ENCODE measurements at regions not wholly inside any gene's neighbourhood (a gene's known extent, or its start where the extent isn't known, plus 50 kb on each side); places are given as distances from the start of the nearest gene placed in this dataset.

GRCh38 chr18:45493830-45494229, 121.4 kb upstream of the SLC14A2 start:
- no peaks in the 10 kb centered on the region for H3F3A ChIP-seq (replicated peaks; ENCODE audit: insufficient read depth)
- no peak for DNase-seq
- H4K20me1 ChIP-seq (ENCODE audit: insufficient read depth): no peaks in the 10 kb centered on the region
- 58% methylated on average over 2 of the region's 2 CpGs for WGBS (ENCODE audit: low lambda C conversion rate)
- no peak for TF ChIP-seq EP300 (IDR thresholded peaks at IDR 0.05; ENCODE audit: borderline replicate concordance in 1 of 2, low read depth in 1 of 2, low read length in 1 of 2)
- no peak for TF ChIP-seq MAX (IDR thresholded peaks at IDR 0.05; ENCODE audit: low read depth)
- no peak for TF ChIP-seq GABPA (IDR thresholded peaks at IDR 0.05; ENCODE audit: low read depth)
- no peak for TF ChIP-seq RXRA (IDR thresholded peaks at IDR 0.05; ENCODE audit: borderline replicate concordance, low read depth)
- TF ChIP-seq POLR2AphosphoS5 (IDR thresholded peaks at IDR 0.05; ENCODE audit: low read depth, low read length): no peak
- H3K4me2 ChIP-seq: no peak overlapping the region
- no peaks in the 10 kb centered on the region; a peak in 1 of 4 replicates for H3K4me1 ChIP-seq (ENCODE audit: control insufficient read depth in 1 of 2, insufficient read depth in 2 of 2, low read depth in 1 of 2, low read length in 1 of 2)
- no peaks in the 10 kb centered on the region for H3K36me3 ChIP-seq (replicated peaks in 1 of 2; ENCODE audit: control insufficient read depth in 1 of 2, insufficient read depth in 2 of 2, low read length in 1 of 2)
- no peaks in the 10 kb centered on the region for H3K79me2 ChIP-seq (ENCODE audit: insufficient read depth)
- H3K9me3 ChIP-seq: no peaks in the 10 kb centered on the region
- CTCF ChIA-PET: no interaction called here
- H2AFZ ChIP-seq (ENCODE audit: low read depth): no peak overlapping the region
- no peak overlapping the region for H3K9ac ChIP-seq
- H3K9me2 ChIP-seq: no peaks in the 10 kb centered on the region
- H3K27ac ChIP-seq (ENCODE audit: low read depth in 2 of 2, low read length in 1 of 2): no peak overlapping the region
- no peak overlapping the region for H3K4me3 ChIP-seq (ENCODE audit: low read depth in 2 of 2, low read length in 1 of 2)
- POLR2A ChIA-PET: no interaction called here
- no peaks in the 10 kb centered on the region; the same call in 1 of the 2 replicates for H3K27me3 ChIP-seq (ENCODE audit: insufficient read depth)

GRCh38 chr18:45494811-45495210, 120.5 kb upstream of the SLC14A2 start:
- ChIA-PET POLR2A (no interaction called here), CTCF (no interaction called here)
- DNase-seq: no peak
- Histone ChIP-seq H3K79me2 (ENCODE audit: insufficient read depth) (no peaks in the 10 kb centered on the region), H3F3A (replicated peaks; ENCODE audit: insufficient read depth) (no peaks in the 10 kb centered on the region), H3K4me2 (no peak overlapping the region), H3K27ac (ENCODE audit: low read depth in 2 of 2, low read length in 1 of 2) (no peak overlapping the region), H3K9ac (no peak overlapping the region), H3K27me3 (ENCODE audit: insufficient read depth) (no peaks in the 10 kb centered on the region; the same call in 1 of the 2 replicates), H3K36me3 (replicated peaks in 1 of 2; ENCODE audit: control insufficient read depth in 1 of 2, insufficient read depth in 2 of 2, low read length in 1 of 2) (no peaks in the 10 kb centered on the region), H3K9me2 (no peaks in the 10 kb centered on the region), H3K9me3 (no peaks in the 10 kb centered on the region), H2AFZ (ENCODE audit: low read depth) (no peak overlapping the region), H3K4me1 (ENCODE audit: control insufficient read depth in 1 of 2, insufficient read depth in 2 of 2, low read depth in 1 of 2, low read length in 1 of 2) (no peaks in the 10 kb centered on the region; a peak in 1 of 4 replicates), H4K20me1 (ENCODE audit: insufficient read depth) (no peaks in the 10 kb centered on the region), H3K4me3 (ENCODE audit: low read depth in 2 of 2, low read length in 1 of 2) (no peak overlapping the region)
- WGBS (ENCODE audit: low lambda C conversion rate): 72% methylated on average over 6 of the region's 6 CpGs
- TF ChIP-seq FOXJ3 (CRISPR knock-in tag; IDR thresholded peaks at IDR 0.05): no peak
- no peak for TF ChIP-seq IRF3 (IDR thresholded peaks at IDR 0.05; ENCODE audit: low read depth, low read length)
- TF ChIP-seq USF2 (IDR thresholded peaks at IDR 0.05; ENCODE audit: borderline replicate concordance, low read depth, low read length): no peak
- TF ChIP-seq RAD21 (IDR thresholded peaks at IDR 0.05; ENCODE audit: low read length): no peak
- TF ChIP-seq MXI1 (IDR thresholded peaks at IDR 0.05; ENCODE audit: low read depth, low read length): no peak
- no peak for TF ChIP-seq SMC3 (IDR thresholded peaks at IDR 0.05; ENCODE audit: low read depth, low read length)
- TF ChIP-seq REST (IDR thresholded peaks at IDR 0.05; ENCODE audit: low read depth, low read length): no peak
- TF ChIP-seq MEF2A (IDR thresholded peaks at IDR 0.05; ENCODE audit: borderline replicate concordance, low read depth): no peak
- no peak for TF ChIP-seq RFX5 (IDR thresholded peaks at IDR 0.05; ENCODE audit: low read length)
- no peak for TF ChIP-seq POLR2AphosphoS5 (IDR thresholded peaks at IDR 0.05; ENCODE audit: low read depth, low read length)
- TF ChIP-seq USF1 (IDR thresholded peaks at IDR 0.05; ENCODE audit: borderline replicate concordance, low read depth): no peak
- no peak for TF ChIP-seq TCF12 (IDR thresholded peaks at IDR 0.05)
- no peak for TF ChIP-seq YY1 (IDR thresholded peaks at IDR 0.05; ENCODE audit: low read depth)
- no peak for TF ChIP-seq EP300 (IDR thresholded peaks at IDR 0.05; ENCODE audit: borderline replicate concordance in 1 of 2, low read depth in 1 of 2, low read length in 1 of 2)

Data from SK-N-SH (cell line).